ENCODE measurements at regions not wholly inside any gene's neighbourhood (a gene's known extent, or its start where the extent isn't known, plus 50 kb on each side); places are given as distances from the start of the nearest gene placed in this dataset.

DNA sequence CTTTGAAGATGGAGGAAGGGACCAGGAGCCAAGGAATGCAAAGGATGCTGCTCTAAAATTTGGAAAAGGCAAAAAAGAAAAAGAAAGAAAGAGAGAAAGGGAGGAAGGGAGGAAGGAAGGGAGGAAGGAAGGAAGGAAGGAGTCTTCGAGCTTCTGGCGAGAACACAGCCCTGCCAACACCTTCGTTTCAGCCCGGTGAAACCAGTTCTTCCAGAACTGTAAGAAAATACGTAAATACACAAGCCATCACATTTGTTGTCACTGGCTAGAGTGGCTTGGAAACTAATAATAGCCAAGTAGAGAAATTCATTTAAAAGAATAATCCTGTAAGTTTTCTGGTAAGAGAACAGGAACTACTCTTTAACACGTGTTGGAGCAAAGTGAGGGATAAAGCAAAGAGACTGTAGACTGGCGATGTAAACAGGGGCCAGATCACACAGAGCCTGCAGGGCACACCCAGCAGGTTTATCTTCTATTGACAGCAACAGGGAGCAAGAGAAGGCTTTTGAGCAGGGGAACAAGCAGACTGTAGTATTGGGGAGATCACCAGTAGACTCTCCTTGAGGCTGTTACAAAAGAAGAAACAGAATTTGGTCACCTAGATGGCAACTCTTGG, 188.7 kb upstream of the MPHOSPH6 start:
- 40 to 50% methylated on average over 7 of the region's 7 CpGs for WGBS, 2 donors
- peak overlapping the region in 1 of 2 donors; percentile 50 for H3K27ac ChIP-seq (ENCODE audit: low read depth in 2 of 2, low read length in 1 of 2)

GRCh38 chr16:82358161-82358560, 188.1 kb upstream of the MPHOSPH6 start:
- no peaks in the 10 kb centered on the region for H3K36me3 ChIP-seq (ENCODE audit: control insufficient read depth in 2 of 2, insufficient read depth in 2 of 2, low read length in 1 of 2)
- peaks cover 0 to 4% of the 10 kb centered on the region in 2 donors for H3K4me1 ChIP-seq (ENCODE audit: control insufficient read depth in 2 of 2, insufficient read depth in 2 of 2, low read length in 1 of 2)
- H3K4me3 ChIP-seq (ENCODE audit: low read depth in 1 of 2, low read length in 2 of 2) = no peak overlapping the region
- no peaks in the 10 kb centered on the region for H3K27me3 ChIP-seq (ENCODE audit: control insufficient read depth in 1 of 2, insufficient read depth in 2 of 2, low read length in 2 of 2)
- 72 to 80% methylated on average over 3 of the region's 3 CpGs for WGBS, 2 donors
- H3K27ac ChIP-seq (ENCODE audit: low read depth in 2 of 2, low read length in 1 of 2) = no peak overlapping the region
- no peaks in the 10 kb centered on the region for H3K9me3 ChIP-seq (ENCODE audit: control insufficient read depth in 2 of 2, insufficient read depth in 1 of 2, low read depth in 1 of 2, low read length in 1 of 2)

More for the DNA sequence above, 188.7 kb upstream of the MPHOSPH6 start:
- H3K4me3 ChIP-seq (ENCODE audit: low read depth in 1 of 2, low read length in 2 of 2) = no peak overlapping the region
- H3K4me1 ChIP-seq (ENCODE audit: control insufficient read depth in 2 of 2, insufficient read depth in 2 of 2, low read length in 1 of 2) = peaks cover 0 to 4% of the 10 kb centered on the region in 2 donors
- no peaks in the 10 kb centered on the region for H3K27me3 ChIP-seq (ENCODE audit: control insufficient read depth in 1 of 2, insufficient read depth in 2 of 2, low read length in 2 of 2)
- H3K9me3 ChIP-seq (ENCODE audit: control insufficient read depth in 2 of 2, insufficient read depth in 1 of 2, low read depth in 1 of 2, low read length in 1 of 2) = no peaks in the 10 kb centered on the region
- no peaks in the 10 kb centered on the region for H3K36me3 ChIP-seq (ENCODE audit: control insufficient read depth in 2 of 2, insufficient read depth in 2 of 2, low read length in 1 of 2)

DNA sequence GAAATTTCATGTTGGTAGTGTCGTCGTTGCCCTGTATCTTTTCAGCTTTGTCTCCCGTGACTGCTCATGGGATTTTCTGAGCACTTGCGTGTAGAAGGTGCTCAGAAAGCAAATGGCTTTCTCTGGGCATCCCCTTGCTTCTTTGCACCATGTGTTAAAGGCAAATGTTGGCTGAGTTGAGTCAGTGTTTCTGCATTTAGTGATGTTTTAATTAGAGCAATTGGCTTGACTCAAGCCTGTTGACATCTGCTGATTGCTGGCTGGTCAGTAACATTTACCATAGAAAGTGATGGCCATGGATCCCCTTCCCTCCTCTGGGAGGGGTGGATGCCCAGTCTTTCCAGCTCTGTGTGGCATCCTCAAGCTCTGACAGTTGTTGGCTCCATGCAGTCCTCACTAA, 187.2 kb upstream of the MPHOSPH6 start:
- Histone ChIP-seq H3K4me3 (ENCODE audit: low read depth in 1 of 2, low read length in 2 of 2) (no peak overlapping the region), H3K4me1 (ENCODE audit: control insufficient read depth in 2 of 2, insufficient read depth in 2 of 2, low read length in 1 of 2) (peaks cover 0 to 4% of the 10 kb centered on the region in 2 donors), H3K27ac (ENCODE audit: low read depth in 2 of 2, low read length in 1 of 2) (no peak overlapping the region), H3K27me3 (ENCODE audit: control insufficient read depth in 1 of 2, insufficient read depth in 2 of 2, low read length in 2 of 2) (no peaks in the 10 kb centered on the region), H3K36me3 (ENCODE audit: control insufficient read depth in 2 of 2, insufficient read depth in 2 of 2, low read length in 1 of 2) (no peaks in the 10 kb centered on the region), H3K9me3 (ENCODE audit: control insufficient read depth in 2 of 2, insufficient read depth in 1 of 2, low read depth in 1 of 2, low read length in 1 of 2) (no peaks in the 10 kb centered on the region)
- WGBS, 2 donors = 85 to 86% methylated on average over 4 of the region's 4 CpGs

DNA sequence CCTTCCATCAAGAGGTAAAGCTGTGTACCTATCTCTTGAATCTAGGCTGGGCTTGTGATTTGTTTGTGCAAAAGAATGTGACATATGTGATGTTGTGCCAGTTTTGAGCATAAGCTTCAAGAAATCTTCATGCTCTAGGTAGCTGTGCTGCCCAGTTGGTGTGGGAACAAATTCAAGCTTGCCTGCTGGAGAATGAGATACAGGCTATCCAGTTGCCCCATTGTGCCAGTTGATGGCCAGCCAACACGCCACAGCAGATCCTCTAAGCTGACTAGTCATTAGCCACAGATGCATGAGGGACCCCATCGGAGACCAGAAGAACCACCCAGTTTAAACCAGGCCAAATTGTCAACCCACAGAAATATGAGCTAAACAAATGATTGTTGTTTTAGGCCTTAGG, 180.5 kb upstream of the MPHOSPH6 start:
- Histone ChIP-seq H3K27me3 (ENCODE audit: control insufficient read depth in 1 of 2, insufficient read depth in 2 of 2, low read length in 2 of 2) (no peaks in the 10 kb centered on the region), H3K9me3 (ENCODE audit: control insufficient read depth in 2 of 2, insufficient read depth in 1 of 2, low read depth in 1 of 2, low read length in 1 of 2) (no peaks in the 10 kb centered on the region), H3K4me3 (ENCODE audit: low read depth in 1 of 2, low read length in 2 of 2) (no peak overlapping the region), H3K4me1 (ENCODE audit: control insufficient read depth in 2 of 2, insufficient read depth in 2 of 2, low read length in 1 of 2) (no peaks in the 10 kb centered on the region), H3K36me3 (ENCODE audit: control insufficient read depth in 2 of 2, insufficient read depth in 2 of 2, low read length in 1 of 2) (no peaks in the 10 kb centered on the region), H3K27ac (ENCODE audit: low read depth in 2 of 2, low read length in 1 of 2) (no peak overlapping the region)
- 71 to 92% methylated on average over 2 of the region's 2 CpGs for WGBS, 2 donors

- no peaks in the 10 kb centered on the region for H3K36me3 ChIP-seq (ENCODE audit: control insufficient read depth in 2 of 2, insufficient read depth in 2 of 2, low read length in 1 of 2)
- no peaks in the 10 kb centered on the region for H3K27me3 ChIP-seq (ENCODE audit: control insufficient read depth in 1 of 2, insufficient read depth in 2 of 2, low read length in 2 of 2)
- H3K4me3 ChIP-seq (ENCODE audit: low read depth in 1 of 2, low read length in 2 of 2) = no peak overlapping the region
- no peaks in the 10 kb centered on the region for H3K4me1 ChIP-seq (ENCODE audit: control insufficient read depth in 2 of 2, insufficient read depth in 2 of 2, low read length in 1 of 2)
- no peak overlapping the region for H3K27ac ChIP-seq (ENCODE audit: low read depth in 2 of 2, low read length in 1 of 2)
- WGBS, 2 donors = 87 to 89% methylated on average over 2 of the region's 2 CpGs
- no peaks in the 10 kb centered on the region for H3K9me3 ChIP-seq (ENCODE audit: control insufficient read depth in 2 of 2, insufficient read depth in 1 of 2, low read depth in 1 of 2, low read length in 1 of 2)
Observed at GRCh38 chr16:82345318-82345717, 175.3 kb upstream of the MPHOSPH6 start.

DNA sequence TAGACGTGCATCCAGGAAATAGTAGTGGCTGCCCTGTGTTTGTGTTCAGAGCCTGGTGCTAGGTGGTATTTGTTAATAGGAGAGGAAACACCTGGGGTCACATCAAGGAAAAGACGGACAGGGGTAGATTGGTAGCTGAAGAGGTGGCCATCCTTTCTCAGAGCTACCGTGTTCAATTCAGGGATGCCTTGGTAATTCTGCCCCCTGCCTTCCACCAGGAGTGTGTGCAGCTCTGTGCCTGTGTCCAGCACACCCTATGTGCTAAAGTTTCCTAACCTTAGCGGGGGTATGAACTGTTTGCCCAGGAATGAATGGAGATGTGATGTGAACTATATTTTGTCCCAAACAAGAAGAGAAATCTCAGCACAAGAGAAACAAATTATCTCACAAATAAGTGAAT, 174.1 kb upstream of the MPHOSPH6 start:
- Histone ChIP-seq H3K27ac (ENCODE audit: low read depth in 2 of 2, low read length in 1 of 2) (no peak overlapping the region), H3K27me3 (ENCODE audit: control insufficient read depth in 1 of 2, insufficient read depth in 2 of 2, low read length in 2 of 2) (no peaks in the 10 kb centered on the region), H3K9me3 (ENCODE audit: control insufficient read depth in 2 of 2, insufficient read depth in 1 of 2, low read depth in 1 of 2, low read length in 1 of 2) (no peaks in the 10 kb centered on the region), H3K4me1 (ENCODE audit: control insufficient read depth in 2 of 2, insufficient read depth in 2 of 2, low read length in 1 of 2) (no peaks in the 10 kb centered on the region), H3K36me3 (ENCODE audit: control insufficient read depth in 2 of 2, insufficient read depth in 2 of 2, low read length in 1 of 2) (no peaks in the 10 kb centered on the region), H3K4me3 (ENCODE audit: low read depth in 1 of 2, low read length in 2 of 2) (no peak overlapping the region)
- WGBS, 2 donors = 43 to 46% methylated on average over 4 of the region's 4 CpGs

GRCh38 chr16:82341146-82341669, 171.2 kb upstream of the MPHOSPH6 start:
- Histone ChIP-seq H3K4me3 (ENCODE audit: low read depth in 1 of 2, low read length in 2 of 2) (no peak overlapping the region), H3K9me3 (ENCODE audit: control insufficient read depth in 2 of 2, insufficient read depth in 1 of 2, low read depth in 1 of 2, low read length in 1 of 2) (no peaks in the 10 kb centered on the region), H3K4me1 (ENCODE audit: control insufficient read depth in 2 of 2, insufficient read depth in 2 of 2, low read length in 1 of 2) (no peaks in the 10 kb centered on the region), H3K36me3 (ENCODE audit: control insufficient read depth in 2 of 2, insufficient read depth in 2 of 2, low read length in 1 of 2) (no peaks in the 10 kb centered on the region), H3K27ac (ENCODE audit: low read depth in 2 of 2, low read length in 1 of 2) (no peak overlapping the region), H3K27me3 (ENCODE audit: control insufficient read depth in 1 of 2, insufficient read depth in 2 of 2, low read length in 2 of 2) (peaks cover 0 to 3% of the 10 kb centered on the region in 2 donors)
- 83 to 91% methylated on average over 4 of the region's 4 CpGs for WGBS, 2 donors

- 50 to 69% methylated on average over 4 of the region's 4 CpGs for WGBS, 2 donors
- H3K4me1 ChIP-seq (ENCODE audit: control insufficient read depth in 2 of 2, insufficient read depth in 2 of 2, low read length in 1 of 2) = no peaks in the 10 kb centered on the region
- no peak overlapping the region for H3K4me3 ChIP-seq (ENCODE audit: low read depth in 1 of 2, low read length in 2 of 2)
- no peaks in the 10 kb centered on the region for H3K9me3 ChIP-seq (ENCODE audit: control insufficient read depth in 2 of 2, insufficient read depth in 1 of 2, low read depth in 1 of 2, low read length in 1 of 2)
- no peak overlapping the region for H3K27ac ChIP-seq (ENCODE audit: low read depth in 2 of 2, low read length in 1 of 2)
- H3K27me3 ChIP-seq (ENCODE audit: control insufficient read depth in 1 of 2, insufficient read depth in 2 of 2, low read length in 2 of 2) = peaks cover 0 to 3% of the 10 kb centered on the region in 2 donors
- no peaks in the 10 kb centered on the region for H3K36me3 ChIP-seq (ENCODE audit: control insufficient read depth in 2 of 2, insufficient read depth in 2 of 2, low read length in 1 of 2)
Observed at GRCh38 chr16:82340531-82340930, 170.5 kb upstream of the MPHOSPH6 start.

DNA sequence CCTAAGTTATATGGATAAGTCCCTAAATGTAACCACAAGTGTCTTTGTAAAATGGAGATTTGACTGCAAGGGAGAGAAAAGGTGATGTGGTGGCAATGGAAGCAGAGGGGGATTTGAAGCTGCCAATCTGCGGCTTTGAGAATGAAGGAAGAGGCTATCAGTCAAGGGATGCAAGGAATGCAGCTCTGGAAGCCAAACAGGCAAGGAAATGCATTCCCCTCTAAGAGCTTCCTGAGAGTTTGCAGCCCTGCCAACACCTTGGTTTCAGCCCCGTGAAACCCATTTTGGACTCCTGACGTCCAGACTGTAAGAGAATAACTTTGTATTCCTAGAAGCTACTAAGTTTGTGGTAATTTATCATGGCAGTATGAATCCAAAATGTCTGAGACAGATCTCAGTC, 167.3 kb upstream of the MPHOSPH6 start:
- no peak overlapping the region for H3K27ac ChIP-seq (ENCODE audit: low read depth in 2 of 2, low read length in 1 of 2)
- peaks cover 0 to 6% of the 10 kb centered on the region in 2 donors for H3K27me3 ChIP-seq (ENCODE audit: control insufficient read depth in 1 of 2, insufficient read depth in 2 of 2, low read length in 2 of 2)
- H3K36me3 ChIP-seq (ENCODE audit: control insufficient read depth in 2 of 2, insufficient read depth in 2 of 2, low read length in 1 of 2) = no peaks in the 10 kb centered on the region
- H3K4me1 ChIP-seq (ENCODE audit: control insufficient read depth in 2 of 2, insufficient read depth in 2 of 2, low read length in 1 of 2) = no peaks in the 10 kb centered on the region
- no peak overlapping the region for H3K4me3 ChIP-seq (ENCODE audit: low read depth in 1 of 2, low read length in 2 of 2)
- peaks cover 0 to 2% of the 10 kb centered on the region in 2 donors for H3K9me3 ChIP-seq (ENCODE audit: control insufficient read depth in 2 of 2, insufficient read depth in 1 of 2, low read depth in 1 of 2, low read length in 1 of 2)
- WGBS, 2 donors = 62 to 70% methylated on average over 3 of the region's 3 CpGs
